Adipose tissue (tissue), 3 donors: ENCODE measurements at regions not wholly inside any gene's neighbourhood (a gene's known extent, or its start where the extent isn't known, plus 50 kb on each side); places are given as distances from the start of the nearest gene placed in this dataset.

Experiments used
- H3K27ac ChIP-seq: one replicate; pipeline ENCODE4 v1.5.1; 2013; ENCODE audit warnings: low read depth, low read length
- WGBS, 3 donors: extraction: QIAGEN DNeasy Blood & Tissue Kit; methylation state at CpG; one replicate each; pipeline ENCODE4 v1.1.7; 2013; 5-methylcytosine and 5-hydroxymethylcytosine counted together
- donor health status: healthy with polysubstance abuse.
- donor health status: Bipolar disorder and iron deficiency.
- donor health status: healthy.

DNA sequence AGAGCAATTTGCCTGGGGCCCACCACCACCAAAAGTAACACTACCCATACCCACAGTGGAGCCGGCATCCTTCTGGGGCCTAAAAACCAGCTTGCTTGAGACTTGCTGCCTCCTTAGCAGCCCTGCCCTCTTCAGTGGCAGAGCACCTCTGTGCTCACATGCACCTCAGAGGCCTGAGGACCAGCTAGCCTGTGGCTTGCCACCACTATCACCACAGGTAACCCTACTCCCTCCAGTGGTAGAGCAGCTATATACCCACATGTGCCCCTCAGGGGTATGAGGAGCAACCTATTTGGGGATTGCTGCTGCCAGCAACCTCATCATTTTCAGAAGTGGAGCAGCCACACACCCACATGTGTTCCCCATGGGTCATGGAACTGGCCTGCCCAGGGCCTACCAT lies 111.4 kb upstream of the SPRY2 start:
- 100% methylated on average over 1 of the region's 1 CpG for WGBS, 3 donors
- H3K27ac ChIP-seq = no peak overlapping the region

DNA sequence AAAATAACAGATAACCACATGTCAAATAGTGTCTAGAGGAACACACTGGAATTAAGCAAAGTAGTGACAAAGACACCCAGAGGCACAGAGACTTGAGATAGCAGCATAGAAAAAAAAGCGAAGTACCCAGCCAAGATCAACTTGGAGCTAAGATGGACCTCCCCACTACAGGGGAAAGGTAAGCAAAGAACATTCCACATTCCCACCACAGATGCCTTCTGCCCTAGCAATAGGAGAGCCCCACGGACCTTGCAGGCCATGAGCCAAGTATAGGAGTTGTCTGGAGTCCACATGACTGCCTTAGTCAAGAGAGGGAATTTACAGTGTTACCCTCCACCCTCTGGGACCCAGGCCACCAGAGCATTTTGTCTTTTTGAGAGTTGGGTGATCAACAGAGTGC lies 110.7 kb upstream of the SPRY2 start:
- H3K27ac ChIP-seq = no peak overlapping the region
- WGBS, 3 donors = 83 to 89% (median 84%) methylated on average over 2 of the region's 2 CpGs

DNA sequence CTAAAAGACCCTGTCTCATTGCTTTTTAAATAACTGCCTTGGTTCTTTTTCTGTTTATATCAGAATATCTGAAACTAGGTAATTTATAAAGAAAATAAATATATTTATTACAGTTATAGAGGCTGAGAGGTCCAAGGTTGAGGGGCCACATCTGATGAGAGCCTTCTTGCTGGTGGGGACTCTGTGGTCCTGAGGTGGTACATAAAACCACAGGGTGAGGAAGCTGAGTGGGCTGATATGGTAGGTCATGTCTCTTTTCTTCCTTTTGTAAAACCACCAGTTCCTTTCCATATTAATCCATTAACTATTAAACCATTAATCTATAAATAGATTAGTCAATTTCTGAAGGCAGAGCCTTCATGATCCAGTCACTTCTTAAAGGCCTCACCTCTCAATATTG lies 109.5 kb upstream of the SPRY2 start:
- no peak overlapping the region for H3K27ac ChIP-seq

DNA sequence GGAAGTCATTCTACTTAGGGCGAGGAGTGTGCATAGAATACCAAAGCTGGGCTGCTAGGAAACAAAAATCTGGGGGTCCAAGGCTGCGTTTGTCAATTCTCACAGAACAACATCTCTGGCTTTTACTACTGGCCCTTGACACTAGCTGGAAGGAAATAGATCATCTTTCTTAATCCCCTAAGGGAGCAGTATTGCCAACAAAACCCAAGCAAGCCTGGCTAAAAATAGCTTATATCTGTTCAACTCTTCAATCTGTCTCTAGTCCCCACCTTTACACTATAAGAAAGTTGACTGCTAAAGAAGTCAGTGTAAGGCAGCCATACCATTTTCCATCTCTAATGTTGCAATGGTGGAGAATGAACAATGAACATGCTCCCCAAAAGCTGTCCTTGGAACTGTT lies 107.8 kb upstream of the SPRY2 start:
- WGBS, 3 donors = 76 to 88% (median 80%) methylated on average over 2 of the region's 2 CpGs
- no peak overlapping the region for H3K27ac ChIP-seq

DNA sequence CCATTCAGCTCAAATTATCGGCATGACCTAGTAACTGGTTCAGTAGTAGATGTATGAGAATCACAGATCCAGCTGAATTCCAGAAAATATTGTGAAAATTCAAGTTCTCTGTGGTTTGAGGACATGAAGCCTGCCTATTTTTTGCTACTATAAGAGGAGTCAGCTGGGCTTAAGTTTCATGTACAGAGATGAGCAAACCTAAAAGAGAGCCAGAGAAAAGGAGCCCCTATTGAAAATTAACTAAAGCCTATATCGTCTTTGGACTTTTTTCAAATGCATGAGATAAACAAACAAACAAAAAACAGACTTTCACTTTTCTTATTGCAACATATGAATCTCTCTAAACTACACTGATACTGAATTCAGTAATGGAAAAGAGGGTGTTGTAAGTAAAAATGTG lies 106.8 kb upstream of the SPRY2 start:
- H3K27ac ChIP-seq = no peak overlapping the region
- 33 to 61% (median 59%) methylated on average over 2 of the region's 2 CpGs for WGBS, 3 donors

DNA sequence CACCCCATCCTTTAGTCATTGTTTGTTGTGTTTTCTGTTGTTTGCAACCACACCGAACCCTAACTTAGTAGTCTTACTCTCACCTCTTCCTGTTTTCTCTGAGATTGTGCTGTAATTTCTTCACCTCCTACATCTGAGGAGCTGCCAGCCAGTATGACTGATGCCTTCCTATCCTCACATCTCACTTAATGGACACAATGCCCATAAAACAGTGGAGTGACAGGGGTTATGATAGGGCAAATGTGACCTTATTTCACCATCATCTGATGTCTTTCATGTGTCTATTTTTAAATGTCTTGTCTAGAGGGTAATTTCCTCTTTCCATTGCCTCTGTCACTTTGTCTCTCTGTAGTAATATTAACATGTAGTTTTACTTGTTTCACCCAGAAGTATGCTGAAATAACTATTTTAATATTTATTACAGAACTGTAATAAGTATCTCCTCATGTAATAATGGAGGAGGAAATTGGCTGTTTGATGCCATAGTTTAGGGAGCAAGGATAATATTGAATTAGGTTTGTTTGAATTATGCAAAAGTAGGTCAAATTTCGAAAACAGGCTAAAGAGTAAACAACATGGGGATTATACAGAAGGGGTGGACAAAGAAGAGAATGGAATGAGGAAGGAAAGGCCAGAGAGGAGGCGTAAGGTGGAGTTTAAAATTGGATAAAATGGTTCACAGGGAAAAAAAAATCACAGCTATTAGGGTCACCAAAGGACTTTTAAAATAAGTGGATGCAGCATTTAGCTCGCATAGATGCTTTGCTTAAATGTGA lies 103.5 kb upstream of the SPRY2 start:
- no peak overlapping the region for H3K27ac ChIP-seq
- WGBS, 3 donors = 65 to 75% (median 66%) methylated on average over 4 of the region's 4 CpGs

DNA sequence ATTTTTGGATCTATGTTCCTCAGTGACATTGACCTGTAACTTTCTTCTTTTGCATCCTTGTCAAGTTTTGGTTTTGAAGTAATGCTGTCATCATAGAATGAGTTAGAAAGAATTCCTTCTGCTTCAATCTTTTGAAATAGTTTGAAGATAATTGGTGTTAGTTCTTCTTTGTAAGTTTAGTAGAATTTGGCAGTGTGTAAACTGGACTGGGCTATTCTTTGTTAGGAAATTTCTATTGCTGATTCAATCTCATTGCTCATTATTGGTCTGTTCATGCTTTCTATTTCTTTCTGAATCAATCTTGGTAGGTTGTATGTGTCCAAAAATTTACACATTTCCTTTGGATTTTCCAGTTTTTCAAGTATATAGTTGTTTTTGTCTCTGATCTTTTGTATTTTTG lies 101.7 kb upstream of the SPRY2 start:
- H3K27ac ChIP-seq = no peak overlapping the region

DNA sequence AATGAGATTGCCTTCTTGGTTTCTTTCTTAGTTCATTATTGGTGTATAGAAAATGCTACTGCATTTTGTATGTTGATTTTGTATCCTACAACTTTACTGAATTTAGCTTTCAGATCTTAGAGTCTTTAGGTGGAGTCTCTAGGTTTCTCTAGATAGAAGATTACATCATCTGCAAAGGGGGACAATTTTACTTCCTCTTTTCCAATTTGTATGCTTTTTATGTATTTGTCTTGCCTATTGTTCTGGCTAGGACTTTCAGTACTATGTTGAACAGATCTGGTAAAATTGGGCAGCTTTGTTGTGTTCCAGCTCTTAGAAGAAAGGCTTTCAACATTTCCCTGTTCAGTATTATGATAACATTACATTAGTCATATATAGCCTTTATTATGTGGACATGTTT lies 101.0 kb upstream of the SPRY2 start:
- no peak overlapping the region for H3K27ac ChIP-seq

DNA sequence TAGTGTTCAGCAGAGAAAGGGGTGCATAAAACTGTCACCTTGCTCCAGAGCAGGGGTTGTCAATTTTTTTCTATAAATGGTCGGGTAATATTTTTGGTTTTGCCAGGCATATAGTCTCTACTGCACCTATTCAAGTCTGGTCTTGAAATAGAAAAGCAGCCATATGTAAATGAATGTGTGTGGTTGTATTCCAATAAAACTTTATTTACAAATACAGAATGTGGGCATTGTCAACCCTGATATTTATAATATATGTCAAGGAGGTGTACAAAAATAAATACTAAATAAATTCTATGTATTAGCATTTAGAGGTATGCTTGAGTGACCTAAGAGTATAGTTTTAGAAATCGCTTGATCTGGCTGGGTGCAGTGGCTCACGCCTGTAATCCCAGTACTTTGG lies 97.6 kb upstream of the SPRY2 start:
- no peak overlapping the region for H3K27ac ChIP-seq
- 96 to 99% (median 97%) methylated on average over 3 of the region's 3 CpGs for WGBS, 3 donors

DNA sequence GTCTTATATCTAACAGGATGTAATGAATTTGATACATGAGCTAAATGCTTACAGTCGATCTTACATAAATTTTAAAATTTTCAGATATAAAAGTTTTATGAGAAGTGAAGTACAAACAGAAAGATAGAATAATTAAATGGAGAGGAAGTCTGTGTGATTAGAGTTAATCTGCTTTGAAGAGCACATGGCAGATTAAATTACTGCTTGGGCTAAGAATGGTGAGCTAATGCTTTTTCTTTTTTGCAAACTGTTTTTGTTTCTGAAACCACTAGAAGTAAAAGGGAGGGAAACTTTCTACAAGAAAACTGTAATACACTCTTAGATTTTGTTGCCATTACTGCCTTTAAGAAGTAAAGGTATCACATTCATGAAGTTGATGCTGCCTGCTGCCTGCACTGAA lies 96.3 kb upstream of the SPRY2 start:
- WGBS, 3 donors = 40 to 83% (median 58%) methylated on average over 1 of the region's 1 CpG
- no peak overlapping the region for H3K27ac ChIP-seq

DNA sequence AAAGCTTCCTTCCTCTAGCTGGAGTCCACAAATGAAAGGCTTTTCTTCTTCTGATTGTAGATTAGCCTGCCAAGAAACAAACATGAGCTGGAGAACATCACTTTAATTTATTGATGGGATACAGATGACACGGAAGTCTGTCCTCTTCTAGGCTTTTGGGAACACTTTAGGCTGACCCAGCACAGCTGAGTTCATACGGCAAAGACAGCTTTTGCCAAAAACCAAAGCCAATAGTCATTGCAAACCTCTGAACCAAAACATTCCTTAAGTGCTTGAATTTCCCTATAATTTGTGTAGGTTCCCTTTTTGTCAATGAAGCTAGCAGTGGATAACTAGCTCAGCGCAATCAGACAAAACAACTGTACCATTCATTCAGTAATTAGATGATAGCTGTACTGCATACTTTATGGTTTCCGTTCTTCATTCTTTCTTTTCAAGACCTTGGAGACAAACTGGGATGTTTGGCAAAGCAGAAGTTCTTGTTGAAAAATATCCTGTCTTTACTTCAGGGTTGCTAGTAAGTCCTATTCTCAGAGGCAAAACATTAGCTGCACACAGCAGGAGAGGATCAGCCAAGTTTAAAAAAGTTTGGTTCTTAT lies 95.7 kb upstream of the SPRY2 start:
- 35 to 60% (median 40%) methylated on average over 4 of the region's 4 CpGs for WGBS, 3 donors

DNA sequence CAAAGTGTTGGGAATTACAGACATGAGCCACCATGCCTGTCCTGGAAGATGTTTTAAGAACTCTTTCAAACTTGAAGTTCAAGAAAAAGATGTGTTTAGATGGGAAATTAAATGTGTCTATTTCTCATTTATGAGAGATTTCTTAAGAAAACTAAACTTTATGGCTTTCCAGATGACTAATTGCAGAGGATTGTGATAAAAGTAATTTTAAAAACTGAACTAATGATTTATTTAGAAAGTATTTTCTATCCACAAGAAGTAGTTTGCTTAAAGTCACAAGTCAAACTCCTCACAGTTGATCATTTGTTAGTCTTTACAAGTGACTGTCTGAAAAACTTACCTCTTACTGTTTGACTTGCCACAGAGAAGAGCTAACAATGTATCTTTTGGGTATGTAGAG lies 89.6 kb upstream of the SPRY2 start:
- no peak overlapping the region for H3K27ac ChIP-seq

More for the DNA sequence above, 95.7 kb upstream of the SPRY2 start:
- H3K27ac ChIP-seq = no peak overlapping the region

DNA sequence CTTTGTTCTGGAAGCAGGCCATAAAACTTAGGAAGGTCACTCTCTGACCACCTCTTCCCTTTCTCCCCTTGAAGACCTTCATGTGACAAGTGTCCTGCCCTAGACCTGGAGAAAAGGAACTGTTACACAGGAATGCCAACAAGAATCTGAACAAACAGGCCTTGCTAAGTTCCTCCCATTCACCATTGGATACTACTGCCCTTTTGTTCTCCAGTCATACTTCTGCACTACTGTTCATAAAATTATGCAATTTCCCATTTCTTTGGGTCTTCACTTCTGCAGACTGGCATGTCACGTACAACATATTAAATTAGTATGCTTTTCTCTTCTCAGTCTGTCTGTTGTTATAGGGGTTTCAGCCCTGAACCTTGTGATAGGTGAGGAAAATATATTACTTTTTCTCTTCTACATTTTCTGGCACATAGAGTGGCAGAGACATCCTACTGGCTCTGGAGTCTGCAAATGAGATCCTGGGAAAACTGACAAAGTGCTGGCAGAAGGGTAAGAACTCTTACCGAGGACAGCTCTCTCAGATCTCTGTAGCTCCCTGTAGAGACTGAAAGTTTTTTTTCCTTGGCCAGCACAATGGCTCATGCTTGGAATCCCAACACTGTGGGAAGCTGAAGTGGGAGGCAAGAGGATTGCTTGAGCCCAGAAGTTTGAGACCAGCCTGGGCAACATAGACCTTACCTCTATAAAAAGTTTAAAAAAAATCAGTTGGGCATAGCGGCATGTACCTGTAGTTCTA lies 87.6 kb upstream of the SPRY2 start:
- no peak overlapping the region for H3K27ac ChIP-seq
- WGBS, 3 donors = 67 to 80% (median 69%) methylated on average over 3 of the region's 3 CpGs

DNA sequence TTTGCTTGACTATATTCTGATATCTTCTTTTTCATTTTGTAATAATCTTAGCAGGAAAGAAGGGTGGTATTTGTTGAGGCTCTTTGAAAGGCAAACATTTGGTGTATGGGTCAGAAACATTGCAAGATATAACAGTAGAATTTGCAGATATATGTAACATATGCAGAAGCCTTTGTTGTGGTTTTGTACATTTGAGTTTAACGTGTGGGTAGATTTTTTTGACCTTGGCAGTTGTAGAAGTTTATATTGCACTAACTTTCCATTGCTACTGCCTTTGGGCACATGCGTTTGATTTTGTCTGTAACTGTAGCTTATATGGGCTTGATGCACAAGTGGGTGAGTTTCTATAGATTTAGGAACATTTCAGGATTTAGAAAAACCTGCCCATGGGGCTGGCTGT lies 78.5 kb upstream of the SPRY2 start:
- WGBS, 3 donors = 71 to 80% (median 77%) methylated on average over 2 of the region's 2 CpGs
- no peak overlapping the region for H3K27ac ChIP-seq

DNA sequence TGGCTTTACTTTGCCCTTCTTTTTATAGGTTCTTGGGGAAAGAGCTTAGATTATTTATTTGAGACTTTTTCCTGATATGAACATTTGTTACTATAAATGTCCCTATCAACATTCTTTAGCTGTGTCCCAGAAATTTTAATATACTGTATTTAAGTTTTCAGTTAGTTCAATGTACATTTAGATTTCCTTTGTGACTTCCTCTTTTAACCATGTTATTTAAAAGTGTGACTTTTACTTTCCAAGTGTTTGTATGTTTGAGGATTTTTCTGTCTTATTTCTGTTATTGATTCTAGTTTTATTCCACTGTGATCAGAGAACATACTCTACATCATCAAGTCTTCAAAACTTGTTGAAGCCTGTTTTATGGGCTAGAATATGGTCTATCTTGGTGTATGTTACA lies 72.7 kb upstream of the SPRY2 start:
- no peak overlapping the region for H3K27ac ChIP-seq

DNA sequence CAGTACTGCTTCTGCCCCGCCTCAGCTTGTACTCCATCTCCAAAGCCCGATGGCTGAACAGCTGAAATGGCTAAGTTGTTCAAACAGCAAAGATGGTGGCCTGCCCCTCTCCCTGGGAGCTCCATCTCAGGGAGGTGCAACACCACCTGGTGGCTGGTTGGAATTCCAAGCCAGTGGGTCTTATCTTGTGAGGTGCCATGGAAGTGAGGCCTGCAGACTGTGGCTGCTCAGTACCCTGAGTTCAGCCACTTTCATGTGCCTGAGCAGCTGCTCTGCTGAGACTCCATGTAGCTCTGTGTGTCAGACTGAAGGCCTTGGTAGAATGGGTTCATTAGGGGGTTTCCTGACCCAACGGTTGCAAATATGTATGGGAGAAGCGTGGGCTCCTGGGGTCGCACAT lies 67.3 kb upstream of the SPRY2 start:
- 86 to 94% (median 90%) methylated on average over 5 of the region's 5 CpGs for WGBS, 3 donors
- no peak overlapping the region for H3K27ac ChIP-seq

DNA sequence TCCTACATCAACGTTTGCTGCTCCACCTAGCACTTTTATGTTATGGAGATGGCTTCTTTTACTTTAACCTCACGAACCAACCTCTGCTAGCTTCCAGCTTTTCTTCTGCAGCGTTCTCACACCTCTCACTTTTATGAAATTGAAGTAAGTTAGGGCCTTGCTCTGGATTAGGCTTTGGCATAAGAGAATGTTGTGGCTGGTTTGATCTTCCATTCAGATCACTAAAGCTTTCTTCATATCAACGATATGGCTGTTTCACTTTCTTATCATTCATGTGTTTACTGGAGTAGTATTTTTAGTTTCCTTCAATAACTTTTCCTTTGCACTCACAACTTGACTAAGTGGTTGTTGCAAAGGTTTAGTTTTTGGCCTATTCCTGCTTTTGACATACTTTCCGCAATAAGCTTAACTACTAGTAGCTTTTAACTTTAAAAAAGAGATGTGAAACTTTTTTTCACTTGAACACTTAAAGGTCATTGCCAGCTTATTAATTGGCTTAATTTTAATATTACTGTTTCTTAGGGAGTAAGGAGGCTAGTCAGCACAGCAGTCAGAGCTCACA lies 60.0 kb upstream of the SPRY2 start:
- 63 to 82% (median 78%) methylated on average over 5 of the region's 5 CpGs for WGBS, 3 donors
- H3K27ac ChIP-seq = no peak overlapping the region

DNA sequence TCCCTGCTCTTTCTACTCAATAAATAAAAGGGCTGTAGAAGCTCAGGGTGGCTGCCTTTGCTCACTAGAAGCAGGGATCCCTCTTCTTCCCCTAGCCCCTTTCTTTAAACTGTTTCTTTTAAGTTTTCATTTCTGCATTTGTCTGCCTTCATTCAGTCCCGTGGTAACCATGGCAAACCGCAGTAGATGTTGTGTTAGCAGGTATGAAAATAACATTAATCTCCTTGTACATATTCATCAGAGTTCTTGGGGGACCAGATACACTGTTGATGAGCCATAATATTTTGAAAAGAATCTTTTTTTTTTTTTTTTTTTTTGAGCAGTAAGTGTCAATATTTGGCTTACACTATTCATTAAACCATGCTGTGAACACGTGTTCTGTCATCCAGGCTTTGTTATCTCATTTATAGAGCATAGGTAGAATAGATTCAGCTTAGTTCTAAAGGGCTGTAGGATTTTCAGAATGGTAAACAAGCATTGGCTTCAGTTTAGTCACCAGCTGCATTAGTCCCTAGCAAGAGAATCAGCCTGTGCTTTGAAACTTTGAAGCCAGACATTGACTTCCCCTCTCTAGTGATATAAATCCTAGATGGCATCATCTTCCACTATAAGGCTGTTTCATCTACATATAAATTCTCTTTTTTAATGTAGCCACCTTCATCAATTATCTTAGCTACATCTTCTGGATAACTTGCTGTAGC lies 59.4 kb upstream of the SPRY2 start:
- no peak overlapping the region for H3K27ac ChIP-seq
- WGBS, 3 donors = 51 to 80% (median 78%) methylated on average over 3 of the region's 3 CpGs
